ENCODE measurements at regions not wholly inside any gene's neighbourhood (a gene's known extent, or its start where the extent isn't known, plus 50 kb on each side); places are given as distances from the start of the nearest gene placed in this dataset.
"Not testable (repeated sequence)": the region's sequence is repeated elsewhere in the genome, so short reads cannot be mapped to it uniquely, and the experiment has no call there.

GRCh38 chr11:23934671-23935270, 562.1 kb upstream of the LUZP2 start:
- not testable (repeated sequence) for H2BK120ac ChIP-seq (ENCODE audit: low read depth, low read length); H2AFZ ChIP-seq (ENCODE audit: low read depth, low read length); H4K91ac ChIP-seq (ENCODE audit: low read length); H3K4me3 ChIP-seq (ENCODE audit: insufficient read depth in 1 of 2, low read depth in 1 of 2, low read length in 2 of 2); H2BK5ac ChIP-seq (ENCODE audit: low read depth, low read length, poor library complexity, severe bottlenecking); H3K4ac ChIP-seq (ENCODE audit: low read depth in 1 of 2, low read length in 2 of 2); H3K9me3 ChIP-seq (ENCODE audit: control insufficient read depth, low read length); DNase-seq; H4K8ac ChIP-seq (ENCODE audit: low read length); H3K14ac ChIP-seq (ENCODE audit: low read length in 2 of 2); H2BK12ac ChIP-seq (ENCODE audit: low read length in 2 of 2); H3K4me2 ChIP-seq (ENCODE audit: low read length, poor library complexity, severe bottlenecking); H3K9ac ChIP-seq (ENCODE audit: low read length); H3K4me1 ChIP-seq (ENCODE audit: control insufficient read depth, insufficient read depth, low read depth, low read length); H3K23ac ChIP-seq (ENCODE audit: low read length in 2 of 2); H2AK5ac ChIP-seq (ENCODE audit: low read length, severe bottlenecking); H3K79me1 ChIP-seq (replicated peaks; ENCODE audit: low read length, poor library complexity, severe bottlenecking); H2BK15ac ChIP-seq (ENCODE audit: low read depth, poor library complexity, severe bottlenecking); H3K27ac ChIP-seq (ENCODE audit: low read length, poor library complexity, severe bottlenecking); H3K36me3 ChIP-seq (ENCODE audit: control insufficient read depth in 1 of 2, insufficient read depth in 2 of 2, low read depth in 1 of 2, low read length in 2 of 2); H3K27me3 ChIP-seq (ENCODE audit: control insufficient read depth in 1 of 2, insufficient read depth in 1 of 2, low read length in 2 of 2)
- 91% methylated on average over 19 of the region's 27 CpGs for WGBS
- peak overlapping the region in 1 of 2 experiments; percentile 12 for H3K18ac ChIP-seq (ENCODE audit: low read depth in 1 of 2, low read length in 2 of 2)

DNA sequence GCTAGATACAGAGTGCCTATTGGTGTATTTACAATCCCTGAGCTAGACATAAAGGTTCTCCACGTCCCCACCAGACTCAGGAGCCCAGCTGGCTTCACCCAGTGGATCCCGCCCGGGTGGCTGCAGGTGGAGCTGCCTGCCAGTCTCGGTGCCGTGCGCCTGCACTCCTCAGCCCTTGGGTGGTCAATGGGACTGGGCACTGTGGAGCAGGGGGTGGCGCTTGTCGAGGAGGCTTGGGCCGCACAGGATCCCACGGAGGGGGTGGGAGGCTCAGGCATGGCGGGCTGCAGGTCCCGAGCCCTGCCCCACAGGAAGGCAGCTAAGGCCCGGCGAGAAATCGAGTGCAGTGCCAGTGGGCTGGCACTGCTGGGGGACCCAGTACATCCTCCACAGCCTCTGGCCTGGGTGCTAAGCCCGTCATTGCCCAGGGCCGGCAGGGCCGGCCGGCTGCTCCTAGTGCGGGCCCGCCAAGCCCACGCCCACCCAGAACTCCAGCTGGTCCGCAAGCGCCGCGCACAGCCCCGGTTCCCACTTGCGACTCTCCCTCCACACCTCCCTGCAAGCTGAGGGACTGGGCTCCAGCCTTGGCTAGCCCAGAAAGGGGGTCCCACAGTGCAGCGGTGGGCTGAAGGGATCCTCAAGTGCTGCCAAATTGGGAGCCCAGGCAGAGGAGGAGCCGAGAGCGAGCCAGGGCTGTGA, 554.6 kb upstream of the LUZP2 start:
- not testable (repeated sequence) for H3K4me1 ChIP-seq (ENCODE audit: control insufficient read depth, insufficient read depth, low read depth, low read length)

DNA sequence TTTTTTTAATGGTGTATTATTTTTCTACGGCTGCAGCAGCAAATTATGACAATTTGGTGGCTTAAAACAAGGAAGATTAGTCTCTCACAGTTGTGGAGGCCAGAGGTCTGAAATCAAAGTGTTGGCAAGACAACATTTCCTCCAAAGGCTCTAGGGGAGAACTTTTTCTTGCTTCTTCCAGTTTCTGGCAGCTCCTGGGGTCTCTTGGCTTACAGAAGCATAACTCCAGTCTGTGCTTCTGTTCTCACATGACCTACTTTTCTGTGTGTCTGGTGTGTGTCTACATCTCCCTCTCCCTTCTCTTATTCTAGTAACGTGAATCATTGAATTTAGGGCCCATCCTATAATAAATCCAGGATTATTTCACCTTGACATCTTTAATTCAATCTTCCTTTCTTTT, 551.9 kb upstream of the LUZP2 start:
- DNase-seq: no peak
- no peak overlapping the region for H2AFZ ChIP-seq (ENCODE audit: low read depth, low read length)
- no peak overlapping the region for H4K8ac ChIP-seq (ENCODE audit: low read length)
- H2BK5ac ChIP-seq (ENCODE audit: low read depth, low read length, poor library complexity, severe bottlenecking): no peak overlapping the region
- H3K14ac ChIP-seq (ENCODE audit: low read length in 2 of 2): no peak overlapping the region
- no peak overlapping the region for H2BK12ac ChIP-seq (ENCODE audit: low read length in 2 of 2)
- H3K27me3 ChIP-seq (ENCODE audit: control insufficient read depth in 1 of 2, insufficient read depth in 1 of 2, low read length in 2 of 2): no peaks in the 10 kb centered on the region
- no peak overlapping the region for H3K4me3 ChIP-seq (ENCODE audit: insufficient read depth in 1 of 2, low read depth in 1 of 2, low read length in 2 of 2)
- H2BK120ac ChIP-seq (ENCODE audit: low read depth, low read length): no peak overlapping the region
- H3K4ac ChIP-seq (ENCODE audit: low read depth in 1 of 2, low read length in 2 of 2): no peak overlapping the region
- H3K79me1 ChIP-seq (replicated peaks; ENCODE audit: low read length, poor library complexity, severe bottlenecking): no peaks in the 10 kb centered on the region
- H2BK15ac ChIP-seq (ENCODE audit: low read depth, poor library complexity, severe bottlenecking): no peak overlapping the region
- 100% methylated on average over 2 of the region's 2 CpGs for WGBS
- no peaks in the 10 kb centered on the region for H3K4me1 ChIP-seq (ENCODE audit: control insufficient read depth, insufficient read depth, low read depth, low read length)
- no peak overlapping the region for H4K91ac ChIP-seq (ENCODE audit: low read length)
- H3K18ac ChIP-seq (ENCODE audit: low read depth in 1 of 2, low read length in 2 of 2): no peak overlapping the region
- H3K23ac ChIP-seq (ENCODE audit: low read length in 2 of 2): no peak overlapping the region
- H3K36me3 ChIP-seq (ENCODE audit: control insufficient read depth in 1 of 2, insufficient read depth in 2 of 2, low read depth in 1 of 2, low read length in 2 of 2): no peaks in the 10 kb centered on the region
- no peak overlapping the region for H2AK5ac ChIP-seq (ENCODE audit: low read length, severe bottlenecking)
- H3K9ac ChIP-seq (ENCODE audit: low read length): no peak overlapping the region
- H3K4me2 ChIP-seq (ENCODE audit: low read length, poor library complexity, severe bottlenecking): no peak overlapping the region
- H3K27ac ChIP-seq (ENCODE audit: low read length, poor library complexity, severe bottlenecking): no peak overlapping the region
- H3K9me3 ChIP-seq (ENCODE audit: control insufficient read depth, low read length): no peaks in the 10 kb centered on the region

More for the DNA sequence above, 554.6 kb upstream of the LUZP2 start:
- not testable (repeated sequence) for H2BK120ac ChIP-seq (ENCODE audit: low read depth, low read length); H2AFZ ChIP-seq (ENCODE audit: low read depth, low read length); H3K9me3 ChIP-seq (ENCODE audit: control insufficient read depth, low read length); H3K14ac ChIP-seq (ENCODE audit: low read length in 2 of 2); H3K18ac ChIP-seq (ENCODE audit: low read depth in 1 of 2, low read length in 2 of 2); H2BK15ac ChIP-seq (ENCODE audit: low read depth, poor library complexity, severe bottlenecking); DNase-seq; H3K36me3 ChIP-seq (ENCODE audit: control insufficient read depth in 1 of 2, insufficient read depth in 2 of 2, low read depth in 1 of 2, low read length in 2 of 2); H3K9ac ChIP-seq (ENCODE audit: low read length); H3K23ac ChIP-seq (ENCODE audit: low read length in 2 of 2); H2BK12ac ChIP-seq (ENCODE audit: low read length in 2 of 2); H3K4ac ChIP-seq (ENCODE audit: low read depth in 1 of 2, low read length in 2 of 2); H4K91ac ChIP-seq (ENCODE audit: low read length); H3K79me1 ChIP-seq (replicated peaks; ENCODE audit: low read length, poor library complexity, severe bottlenecking); H3K4me2 ChIP-seq (ENCODE audit: low read length, poor library complexity, severe bottlenecking); H3K4me3 ChIP-seq (ENCODE audit: insufficient read depth in 1 of 2, low read depth in 1 of 2, low read length in 2 of 2); H3K27ac ChIP-seq (ENCODE audit: low read length, poor library complexity, severe bottlenecking); H3K27me3 ChIP-seq (ENCODE audit: control insufficient read depth in 1 of 2, insufficient read depth in 1 of 2, low read length in 2 of 2); H2BK5ac ChIP-seq (ENCODE audit: low read depth, low read length, poor library complexity, severe bottlenecking); H4K8ac ChIP-seq (ENCODE audit: low read length); H2AK5ac ChIP-seq (ENCODE audit: low read length, severe bottlenecking)
- WGBS: 94% methylated on average over 31 of the region's 31 CpGs

DNA sequence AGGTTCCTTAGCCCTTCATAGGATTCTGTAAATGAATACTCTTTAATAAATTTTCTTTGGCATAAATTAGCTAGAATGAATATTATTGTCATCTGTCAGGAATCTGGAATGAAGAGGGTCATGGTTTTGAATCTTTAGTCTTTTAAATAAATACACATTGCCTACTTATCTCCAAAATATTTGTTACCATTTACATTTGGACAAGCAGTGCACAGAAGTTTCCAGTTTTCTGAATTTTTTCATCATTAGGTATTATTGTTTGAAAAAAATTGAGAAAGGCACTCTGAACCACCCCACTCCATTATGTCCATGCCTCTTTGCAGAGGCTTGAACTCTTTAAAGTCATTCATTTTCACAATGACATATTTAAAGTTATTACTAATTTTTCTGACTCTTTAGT, 549.0 kb upstream of the LUZP2 start:
- Histone ChIP-seq H2BK15ac (ENCODE audit: low read depth, poor library complexity, severe bottlenecking) (no peak overlapping the region), H3K4me1 (ENCODE audit: control insufficient read depth, insufficient read depth, low read depth, low read length) (no peaks in the 10 kb centered on the region), H3K18ac (ENCODE audit: low read depth in 1 of 2, low read length in 2 of 2) (no peak overlapping the region), H3K27ac (ENCODE audit: low read length, poor library complexity, severe bottlenecking) (no peak overlapping the region), H3K4me2 (ENCODE audit: low read length, poor library complexity, severe bottlenecking) (no peak overlapping the region), H3K4me3 (ENCODE audit: insufficient read depth in 1 of 2, low read depth in 1 of 2, low read length in 2 of 2) (no peak overlapping the region), H3K27me3 (ENCODE audit: control insufficient read depth in 1 of 2, insufficient read depth in 1 of 2, low read length in 2 of 2) (no peaks in the 10 kb centered on the region), H2BK12ac (ENCODE audit: low read length in 2 of 2) (no peak overlapping the region), H4K8ac (ENCODE audit: low read length) (no peak overlapping the region), H3K14ac (ENCODE audit: low read length in 2 of 2) (no peak overlapping the region), H4K91ac (ENCODE audit: low read length) (no peak overlapping the region), H2AFZ (ENCODE audit: low read depth, low read length) (no peak overlapping the region), H3K79me1 (replicated peaks; ENCODE audit: low read length, poor library complexity, severe bottlenecking) (no peaks in the 10 kb centered on the region), H2BK5ac (ENCODE audit: low read depth, low read length, poor library complexity, severe bottlenecking) (no peak overlapping the region), H3K9ac (ENCODE audit: low read length) (no peak overlapping the region), H3K36me3 (ENCODE audit: control insufficient read depth in 1 of 2, insufficient read depth in 2 of 2, low read depth in 1 of 2, low read length in 2 of 2) (no peaks in the 10 kb centered on the region), H2BK120ac (ENCODE audit: low read depth, low read length) (no peak overlapping the region), H2AK5ac (ENCODE audit: low read length, severe bottlenecking) (no peak overlapping the region), H3K4ac (ENCODE audit: low read depth in 1 of 2, low read length in 2 of 2) (no peak overlapping the region), H3K9me3 (ENCODE audit: control insufficient read depth, low read length) (no peaks in the 10 kb centered on the region), H3K23ac (ENCODE audit: low read length in 2 of 2) (no peak overlapping the region)
- no peak for DNase-seq
